GM23338 (cell line): ENCODE measurements at regions not wholly inside any gene's neighbourhood (a gene's known extent, or its start where the extent isn't known, plus 50 kb on each side); places are given as distances from the start of the nearest gene placed in this dataset.
A peak's percentile ranks its signal among the peaks of the same experiment; 100 is the strongest.

ENCODE experiments used
- ATAC-seq: fragments of 200-7000 bp; cut with Tn5 transposase; 3 replicates; pipeline ENCODE4 v1.9.1; 2020
- DNase-seq: peaks from one replicate; pipeline ENCODE4 v3.0.0-alpha.2; 2015; ENCODE audit warnings: low spot score
- H2AFZ ChIP-seq: fragments of 200-600 bp; sonication (generic); 2 replicates; pipeline ENCODE4 v1.8.0; 2016; ENCODE audit warnings: antibody characterized with exemption, mild to moderate bottlenecking, moderate library complexity
- H3F3A ChIP-seq: fragments of 200-600 bp; sonication (generic); replicated peaks from 2 replicates; pipeline ENCODE4 v1.8.0; 2017; ENCODE audit warnings: antibody characterized with exemption, mixed run types, low read depth
- H3K27ac ChIP-seq: fragments of 200-600 bp; sonication (generic); 2 replicates; pipeline ENCODE4 v1.6.1; 2016; ENCODE audit warnings: low read depth
- H3K27me3 ChIP-seq: fragments of 200-600 bp; sonication (generic); 2 replicates; pipeline ENCODE4 v1.8.0; 2016; ENCODE audit warnings: mild to moderate bottlenecking, mixed run types, moderate library complexity; ENCODE audit not compliant: insufficient read depth
- H3K36me3 ChIP-seq: fragments of 200-600 bp; sonication (generic); 2 replicates; pipeline ENCODE4 v1.8.0; 2016; ENCODE audit warnings: mild to moderate bottlenecking; ENCODE audit not compliant: insufficient read depth
- H3K4me1 ChIP-seq: fragments of 200-600 bp; sonication (generic); 2 replicates; pipeline ENCODE4 v1.8.0; 2016; ENCODE audit warnings: mild to moderate bottlenecking, moderate library complexity; ENCODE audit not compliant: insufficient read depth
- H3K4me2 ChIP-seq: fragments of 200-600 bp; sonication (generic); 2 replicates; pipeline ENCODE4 v1.7.1; 2017; ENCODE audit warnings: mixed run types
- H3K4me3 ChIP-seq: fragments of 200-600 bp; sonication (generic); 2 replicates; pipeline ENCODE4 v1.6.1; 2016; ENCODE audit warnings: mixed run types
- H3K79me2 ChIP-seq: fragments of 200-600 bp; sonication (generic); replicated peaks from 2 replicates; pipeline ENCODE4 v1.8.0; 2017; ENCODE audit warnings: mild to moderate bottlenecking; ENCODE audit not compliant: insufficient read depth
- H3K9me2 ChIP-seq: fragments of 200-600 bp; sonication (generic); 2 replicates; pipeline ENCODE4 v1.8.0; 2017; ENCODE audit not compliant: insufficient read depth
- H4K20me1 ChIP-seq: fragments of 200-600 bp; sonication (generic); replicated peaks from 2 replicates; pipeline ENCODE4 v1.8.0; 2017; ENCODE audit warnings: mild to moderate bottlenecking; ENCODE audit not compliant: insufficient read depth
- H3K27ac Mint-ChIP-seq: 2 replicates; pipeline ENCODE4 v1.8.0; 2020; ENCODE audit warnings: inconsistent platforms, mild to moderate bottlenecking, moderate library complexity, mixed read lengths
- H3K27me3 Mint-ChIP-seq: 3 replicates; pipeline ENCODE4 v1.8.0; 2022; ENCODE audit warnings: low read depth, mild to moderate bottlenecking, moderate library complexity, mixed read lengths, inconsistent platforms; ENCODE audit not compliant: insufficient read depth, poor library complexity
- H3K36me3 Mint-ChIP-seq: 3 replicates; pipeline ENCODE4 v1.8.0; 2021; ENCODE audit warnings: low read depth, mild to moderate bottlenecking, inconsistent platforms, moderate library complexity, mixed read lengths
- H3K4me1 Mint-ChIP-seq: 3 replicates; pipeline ENCODE4 v1.8.0; 2020; ENCODE audit warnings: mild to moderate bottlenecking, inconsistent platforms, mixed read lengths
- H3K4me3 Mint-ChIP-seq: 3 replicates; pipeline ENCODE4 v1.8.0; 2021; ENCODE audit warnings: moderate library complexity, mild to moderate bottlenecking, inconsistent platforms, mixed read lengths
- H3K9me3 Mint-ChIP-seq: 3 replicates; pipeline ENCODE4 v1.8.0; 2020; ENCODE audit warnings: moderate library complexity, mild to moderate bottlenecking, inconsistent platforms, mixed read lengths
- CREB1 ChIP-seq: fragments of 250-450 bp; sonication (Bioruptor Pico); IDR thresholded peaks from 2 replicates; pipeline ENCODE4 v1.5.0; 2020; ENCODE audit warnings: low read depth, mild to moderate bottlenecking, moderate library complexity
- CTCF ChIP-seq, 2 experiments: fragments of 200-600 bp in 1 of 2; sonication (generic) in 1 of 2; conservative IDR thresholded peaks; 2 replicates each; pipeline versions ENCODE4 v1.5.1 to v1.6.1; 2016 to 2017; ENCODE audit warnings: antibody characterized with exemption in 2 of 2, low read depth in 2 of 2, mild to moderate bottlenecking in 2 of 2, moderate library complexity in 1 of 2
- ETS1 ChIP-seq: IDR thresholded peaks from 2 replicates; pipeline ENCODE4 v1.6.1; 2016; ENCODE audit warnings: antibody characterized with exemption
- EZH2 ChIP-seq: fragments of 200-600 bp; sonication (generic); IDR thresholded peaks from one replicate; pipeline ENCODE4 v1.8.0; 2017; ENCODE audit warnings: antibody characterized with exemption, mild to moderate bottlenecking, low read depth; ENCODE audit not compliant: unreplicated experiment
- EZH2phosphoT487 ChIP-seq: fragments of 200-600 bp; sonication (generic); IDR thresholded peaks from one replicate; pipeline ENCODE4 v1.8.1; 2018; ENCODE audit warnings: antibody characterized with exemption; ENCODE audit not compliant: unreplicated experiment
- JUNB ChIP-seq: IDR thresholded peaks from one replicate; pipeline ENCODE4 v1.6.1; 2016; ENCODE audit warnings: antibody characterized with exemption; ENCODE audit not compliant: unreplicated experiment
- NANOG ChIP-seq: IDR thresholded peaks from 2 replicates; pipeline ENCODE4 v1.6.1; 2016; ENCODE audit warnings: antibody characterized with exemption, borderline replicate concordance
- POLR2AphosphoS5 ChIP-seq: IDR thresholded peaks from 2 replicates; pipeline ENCODE4 v1.6.1; 2016; ENCODE audit warnings: antibody characterized with exemption, low read depth
- STAT1 ChIP-seq: IDR thresholded peaks from one replicate; pipeline ENCODE4 v1.6.1; 2016; ENCODE audit warnings: antibody characterized with exemption; ENCODE audit not compliant: unreplicated experiment
- ZNF114 ChIP-seq: fragments of 250-450 bp; sonication (Bioruptor Pico); IDR thresholded peaks from 2 replicates; pipeline ENCODE4 v1.5.0; 2020; ENCODE audit warnings: mild to moderate bottlenecking, moderate library complexity
- ZNF462 ChIP-seq: fragments of 250-450 bp; sonication (Bioruptor Pico); IDR thresholded peaks from 2 replicates; pipeline ENCODE4 v1.5.0; 2020; ENCODE audit warnings: mild to moderate bottlenecking, moderate library complexity

GRCh38 chr12:59084511-59085375 is 164.4 kb upstream of the LRIG3 start:
- peaks cover 2% of the 10 kb centered on the region for H3K27me3 Mint-ChIP-seq
- H3K9me2 ChIP-seq, result no peaks in the 10 kb centered on the region
- peak overlapping the region; percentile 5; the same call in 1 of the 3 replicates for H3K4me3 Mint-ChIP-seq
- peak overlapping the region; percentile 44 for H3K4me2 ChIP-seq
- H3K27ac ChIP-seq, result peak overlapping the region; percentile 5; the same call in 1 of the 2 replicates
- peak; percentile 21 for DNase-seq
- H3K36me3 ChIP-seq, result no peaks in the 10 kb centered on the region
- no peaks in the 10 kb centered on the region for H3K36me3 Mint-ChIP-seq
- peak overlapping the region; percentile 67; the same call in 1 of the 2 replicates for H2AFZ ChIP-seq
- H3K9me3 Mint-ChIP-seq, result no peaks in the 10 kb centered on the region
- H3K79me2 ChIP-seq, result no peaks in the 10 kb centered on the region
- peak; percentile 70 for ATAC-seq
- no peaks in the 10 kb centered on the region for H4K20me1 ChIP-seq
- TF ChIP-seq JUNB (no peak), CREB1 (no peak)
- H3K4me3 ChIP-seq, result no peak overlapping the region
- peaks cover 8% of the 10 kb centered on the region for H3K4me1 ChIP-seq
- H3K27me3 ChIP-seq, result no peaks in the 10 kb centered on the region
- peaks cover 32% of the 10 kb centered on the region for H3K4me1 Mint-ChIP-seq
- peak overlapping the region; percentile 68 for H3K27ac Mint-ChIP-seq
- H3F3A ChIP-seq, result no peaks in the 10 kb centered on the region

GRCh38 chr12:59082952-59083351 is 162.6 kb upstream of the LRIG3 start:
- Mint-ChIP-seq H3K27me3 (peaks cover 2% of the 10 kb centered on the region), H3K4me1 (peaks cover 26% of the 10 kb centered on the region), H3K9me3 (no peaks in the 10 kb centered on the region)
- no peak for TF ChIP-seq CREB1
- TF ChIP-seq ETS1, result no peak
- no peak for TF ChIP-seq NANOG
- TF ChIP-seq JUNB, result no peak
- TF ChIP-seq CTCF (conservative IDR thresholded peaks at IDR 0.05; ENCODE audit: low read depth in 2 of 2), result no peak
- no peak for TF ChIP-seq EZH2phosphoT487
- TF ChIP-seq EZH2, result no peak
- TF ChIP-seq ZNF114 (CRISPR knock-in tag), result no peak
- TF ChIP-seq ZNF462, result no peak
- no peak for TF ChIP-seq POLR2AphosphoS5
- TF ChIP-seq STAT1, result no peak

More at GRCh38 chr12:59082952-59083351, 162.6 kb upstream of the LRIG3 start:
- H3K79me2 ChIP-seq, result no peaks in the 10 kb centered on the region
- H3K27ac ChIP-seq, result no peak overlapping the region
- H2AFZ ChIP-seq, result no peak overlapping the region
- ATAC-seq (no peak), DNase-seq (no peak)
- H3K27me3 ChIP-seq, result no peaks in the 10 kb centered on the region
- no peak overlapping the region for H3K27ac Mint-ChIP-seq
- H3K9me2 ChIP-seq, result no peaks in the 10 kb centered on the region
- no peak overlapping the region for H3K4me2 ChIP-seq
- no peak overlapping the region for H3K4me3 ChIP-seq
- no peaks in the 10 kb centered on the region for H3K36me3 Mint-ChIP-seq
- no peaks in the 10 kb centered on the region for H3F3A ChIP-seq
- H3K4me3 Mint-ChIP-seq, result no peak overlapping the region
- H4K20me1 ChIP-seq, result no peaks in the 10 kb centered on the region
- H3K4me1 ChIP-seq, result peaks cover 8% of the 10 kb centered on the region
- H3K36me3 ChIP-seq, result no peaks in the 10 kb centered on the region
